Heart left ventricle (tissue), 13 donors: ENCODE measurements at regions not wholly inside any gene's neighbourhood (a gene's known extent, or its start where the extent isn't known, plus 50 kb on each side); places are given as distances from the start of the nearest gene placed in this dataset.
"Not testable (repeated sequence)": the region's sequence is repeated elsewhere in the genome, so short reads cannot be mapped to it uniquely, and the experiment has no call there.

Experiments used
- POLR2A ChIP-seq, 2 donors: fragments of 450-650 bp; IDR thresholded peaks; one replicate each; pipeline ENCODE4 v1.6.1; 2017; ENCODE audit warnings: antibody characterized with exemption in 2 of 2, mild to moderate bottlenecking in 2 of 2, moderate library complexity in 2 of 2
- TF ChIP-seq, protein P1 (sequence below), 12 donors: fragments of 200-600 bp; sonication (generic) in 4 of 12; IDR thresholded peaks; one replicate each; pipeline versions ENCODE4 v1.5.0 to v1.8.0; 2018 to 2022; ENCODE audit warnings: antibody characterized with exemption in 12 of 12, mild to moderate bottlenecking in 5 of 12
- donor health status: ischemic (EF 13 %, LVEDD 7.1; RV severe dilation, severe dysfunction).
- donor health status: DM: no; HTN: yes; CAD: no.
- donor health status: DM: no; HTN: no; CAD: no.
- donor health status: ischemic (EF 25% LVEDD 6.9; RV normal size, moderate dysfunction).
- donor health status: ischemic (EF 25% LVEDD 5.7; RV mildly dilated, moderate dysfunction).
- donor health status: ischemic (EF 35%, LVEDD 5.7; RV mildly dilated, moderate dysfunction).
- donor health status: nonischemic (EF 11% LVEDD 7.7; RV severe dilation, severe dysfunction).
- donor health status: DM: yes; HTN: yes; CAD: no.
- donor health status: PGD.
- donor health status: ischemic (EF 29% LVEDD 5.4; RV normal size, mild dysfunction).
- donor health status: nonischemic (EF 23%, LVEDD 6.1; RV moderate dilation, normal function).

DNA sequence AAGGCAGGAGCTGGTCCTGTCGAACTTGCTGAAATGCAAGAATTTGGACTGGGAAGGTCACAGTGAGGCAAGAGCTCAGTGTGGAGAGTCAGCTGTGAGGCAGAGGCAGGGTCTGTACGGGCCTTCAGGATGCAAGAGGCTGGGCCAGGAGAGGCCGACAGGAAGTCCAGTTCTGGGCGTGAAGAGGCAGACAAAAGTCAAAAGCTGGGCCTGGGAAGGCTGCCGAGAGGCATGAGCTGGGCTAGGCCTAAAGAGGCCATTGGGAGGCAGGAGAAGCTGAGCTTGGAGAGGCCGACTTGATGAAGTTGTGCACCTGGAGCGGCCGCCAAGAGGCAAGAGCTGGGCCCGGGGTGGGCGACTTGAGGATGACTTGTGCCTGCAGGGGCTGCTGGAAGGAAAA lies 330.5 kb downstream of the ZNF479 start:
- TF ChIP-seq, protein P1, sequence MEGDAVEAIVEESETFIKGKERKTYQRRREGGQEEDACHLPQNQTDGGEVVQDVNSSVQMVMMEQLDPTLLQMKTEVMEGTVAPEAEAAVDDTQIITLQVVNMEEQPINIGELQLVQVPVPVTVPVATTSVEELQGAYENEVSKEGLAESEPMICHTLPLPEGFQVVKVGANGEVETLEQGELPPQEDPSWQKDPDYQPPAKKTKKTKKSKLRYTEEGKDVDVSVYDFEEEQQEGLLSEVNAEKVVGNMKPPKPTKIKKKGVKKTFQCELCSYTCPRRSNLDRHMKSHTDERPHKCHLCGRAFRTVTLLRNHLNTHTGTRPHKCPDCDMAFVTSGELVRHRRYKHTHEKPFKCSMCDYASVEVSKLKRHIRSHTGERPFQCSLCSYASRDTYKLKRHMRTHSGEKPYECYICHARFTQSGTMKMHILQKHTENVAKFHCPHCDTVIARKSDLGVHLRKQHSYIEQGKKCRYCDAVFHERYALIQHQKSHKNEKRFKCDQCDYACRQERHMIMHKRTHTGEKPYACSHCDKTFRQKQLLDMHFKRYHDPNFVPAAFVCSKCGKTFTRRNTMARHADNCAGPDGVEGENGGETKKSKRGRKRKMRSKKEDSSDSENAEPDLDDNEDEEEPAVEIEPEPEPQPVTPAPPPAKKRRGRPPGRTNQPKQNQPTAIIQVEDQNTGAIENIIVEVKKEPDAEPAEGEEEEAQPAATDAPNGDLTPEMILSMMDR (IDR thresholded peaks at IDR 0.05) = not testable (repeated sequence)
- TF ChIP-seq POLR2A (IDR thresholded peaks at IDR 0.05) = not testable (repeated sequence)
